IMR-90 (cell line): ENCODE measurements at regions not wholly inside any gene's neighbourhood (a gene's known extent, or its start where the extent isn't known, plus 50 kb on each side); places are given as distances from the start of the nearest gene placed in this dataset.
"Not testable (repeated sequence)": the region's sequence is repeated elsewhere in the genome, so short reads cannot be mapped to it uniquely, and the experiment has no call there.

ENCODE experiments used
- ATAC-seq: fragments of 200-7000 bp; cut with Tn5 transposase; 2 replicates; pipeline ENCODE4 v1.9.1; 2020; ENCODE audit warnings: low read depth, mild to moderate bottlenecking, moderate library complexity
- BruUV-seq: library from RNA; stranded (reverse); fragments of 400-500 nt; replicated peaks from 2 replicates; lab custom pipeline; 2021; lab: Mats Ljungman, UMichigan
- CTCF ChIA-PET: fragments of 300-600 bp; formaldehyde crosslinking; extraction: SDS; loops from one replicate; lab custom pipeline; 2021; ENCODE audit warnings: antibody characterized with exemption; lab: Yijun Ruan, JAX
- POLR2A ChIA-PET: fragments of 300-600 bp; sonication (Branson Sonifier 250); formaldehyde crosslinking; loops from one replicate; lab custom pipeline; 2022; ENCODE audit warnings: antibody characterized with exemption; ENCODE audit not compliant: unreplicated experiment; lab: Charles Lee
- DNase-seq: peaks from one replicate; pipeline ENCODE4 v3.0.0; 2013
- H2AFZ ChIP-seq: replicated peaks from 2 replicates; pipeline ENCODE3; 2013; ENCODE audit warnings: low read length, mild to moderate bottlenecking; ENCODE audit not compliant: poor library complexity
- H2AK5ac ChIP-seq: 2 replicates; pipeline ENCODE4 v1.6.1; 2013; ENCODE audit warnings: low read depth, low read length, inconsistent platforms
- H2AK9ac ChIP-seq: replicated peaks from 2 replicates; pipeline ENCODE3; 2013; ENCODE audit warnings: mild to moderate bottlenecking, low read depth, low read length, moderate library complexity; ENCODE audit not compliant: poor library complexity
- H2BK120ac ChIP-seq: 2 replicates; pipeline ENCODE4 v1.6.1; 2013; ENCODE audit warnings: low read depth, low read length, inconsistent platforms
- H2BK15ac ChIP-seq: 3 replicates; pipeline ENCODE4 v1.6.1; 2013; ENCODE audit warnings: low read depth, low read length, inconsistent platforms
- H2BK20ac ChIP-seq: 2 replicates; pipeline ENCODE4 v1.6.1; 2013; ENCODE audit warnings: low read depth, mild to moderate bottlenecking, inconsistent platforms, low read length, moderate library complexity
- H2BK5ac ChIP-seq: 2 replicates; pipeline ENCODE4 v1.6.1; 2013; ENCODE audit warnings: mild to moderate bottlenecking, low read depth, low read length, inconsistent platforms; ENCODE audit not compliant: poor library complexity, severe bottlenecking
- H3K14ac ChIP-seq: replicated peaks from 2 replicates; pipeline ENCODE4 v1.6.1; 2013; ENCODE audit warnings: low read depth, low read length, inconsistent platforms
- H3K18ac ChIP-seq: 2 replicates; pipeline ENCODE4 v1.6.1; 2013; ENCODE audit warnings: low read depth, low read length, control low read depth
- H3K23ac ChIP-seq: 2 replicates; pipeline ENCODE4 v1.6.1; 2013; ENCODE audit warnings: low read depth, low read length, inconsistent platforms
- H3K27ac ChIP-seq: 2 replicates; pipeline ENCODE4 v1.5.1; 2013; ENCODE audit warnings: mild to moderate bottlenecking, control low read depth, low read length; ENCODE audit not compliant: insufficient read depth
- H3K27me3 ChIP-seq: 2 replicates; pipeline ENCODE4 v1.6.1; 2013; ENCODE audit warnings: low read length; ENCODE audit not compliant: control insufficient read depth, insufficient read depth
- H3K36me3 ChIP-seq: 2 replicates; pipeline ENCODE4 v1.6.1; 2013; ENCODE audit warnings: low read length, mixed read lengths; ENCODE audit not compliant: control insufficient read depth, insufficient read depth
- H3K4ac ChIP-seq: 2 replicates; pipeline ENCODE4 v1.6.1; 2013; ENCODE audit warnings: low read depth, low read length, inconsistent platforms
- H3K4me1 ChIP-seq: 2 replicates; pipeline ENCODE4 v1.6.1; 2013; ENCODE audit warnings: low read length, mixed read lengths; ENCODE audit not compliant: control insufficient read depth, insufficient read depth
- H3K4me2 ChIP-seq: 2 replicates; pipeline ENCODE4 v1.6.1; 2013; ENCODE audit warnings: low read depth, mild to moderate bottlenecking, control low read depth, low read length, moderate library complexity
- H3K4me3 ChIP-seq: 2 replicates; pipeline ENCODE4 v1.5.1; 2013; ENCODE audit warnings: low read depth, mild to moderate bottlenecking, control low read depth, low read length, moderate library complexity; ENCODE audit not compliant: insufficient read depth
- H3K56ac ChIP-seq: 2 replicates; pipeline ENCODE4 v1.6.1; 2013; ENCODE audit warnings: low read length, inconsistent platforms; ENCODE audit not compliant: insufficient read depth; ENCODE audit errors: extremely low read depth
- H3K79me1 ChIP-seq, 2 experiments: 2 replicates each; pipeline ENCODE4 v1.6.1; 2013; ENCODE audit warnings: low read length in 2 of 2, inconsistent platforms in 1 of 2, low read depth in 1 of 2
- H3K9ac ChIP-seq: 2 replicates; pipeline ENCODE4 v1.6.1; 2013; ENCODE audit warnings: low read depth, low read length, control low read depth
- H3K9me1 ChIP-seq: 2 replicates; pipeline ENCODE4 v1.6.1; 2013; ENCODE audit warnings: low read length, inconsistent platforms; ENCODE audit not compliant: insufficient read depth
- H3K9me3 ChIP-seq: 2 replicates; pipeline ENCODE4 v1.6.1; 2013; ENCODE audit warnings: low read length; ENCODE audit not compliant: control insufficient read depth, insufficient read depth
- H4K20me1 ChIP-seq: 2 replicates; pipeline ENCODE4 v1.6.1; 2013; ENCODE audit warnings: low read length, inconsistent platforms; ENCODE audit not compliant: insufficient read depth
- H4K5ac ChIP-seq: 2 replicates; pipeline ENCODE4 v1.6.1; 2013; ENCODE audit warnings: mild to moderate bottlenecking, low read depth, low read length, control low read depth
- H4K8ac ChIP-seq, 2 experiments: 2 replicates each; pipeline ENCODE4 v1.6.1; 2013; ENCODE audit warnings: low read depth in 2 of 2, low read length in 2 of 2, control low read depth in 1 of 2, inconsistent platforms in 1 of 2
- H4K91ac ChIP-seq: 2 replicates; pipeline ENCODE4 v1.6.1; 2013; ENCODE audit warnings: low read depth, low read length, inconsistent platforms; ENCODE audit not compliant: insufficient read depth
- BHLHE40 ChIP-seq: fragments of 150-350 bp; IDR thresholded peaks from 2 replicates; pipeline ENCODE4 v1.6.1; 2016; ENCODE audit warnings: mild to moderate bottlenecking, low read depth, low read length
- FOS ChIP-seq: fragments of 150-350 bp; IDR thresholded peaks from 2 replicates; pipeline ENCODE4 v1.6.1; 2016; ENCODE audit warnings: low read depth, low read length
- MXI1 ChIP-seq: IDR thresholded peaks from 2 replicates; pipeline ENCODE4 v1.6.1; 2012; ENCODE audit warnings: low read depth, mild to moderate bottlenecking, low read length, moderate library complexity, borderline replicate concordance
- RAD21 ChIP-seq: IDR thresholded peaks from 2 replicates; pipeline ENCODE4 v1.6.1; 2012; ENCODE audit warnings: low read length, improper control_type of control experiment
- RCOR1 ChIP-seq: IDR thresholded peaks from 2 replicates; pipeline ENCODE4 v1.6.1; 2012; ENCODE audit warnings: mild to moderate bottlenecking, low read length, improper control_type of control experiment; ENCODE audit not compliant: insufficient replicate concordance
- RFX5 ChIP-seq: IDR thresholded peaks from 2 replicates; pipeline ENCODE4 v1.8.0; 2012; ENCODE audit warnings: low read depth, mild to moderate bottlenecking, low read length, moderate library complexity
- SMC3 ChIP-seq: fragments of 150-350 bp; IDR thresholded peaks from 2 replicates; pipeline ENCODE4 v1.6.1; 2016; ENCODE audit warnings: low read depth, mild to moderate bottlenecking, antibody characterized with exemption, low read length, moderate library complexity
- WGBS, 2 experiments: methylation state at CpG; one replicate each; pipeline versions ENCODE4 v1.1.5 to v1.1.7; 2013; ENCODE audit warnings: missing lambda C conversion rate in 2 of 2; ENCODE audit not compliant: insufficient read length in 1 of 2; ENCODE audit errors: extremely low coverage in 2 of 2; 5-methylcytosine and 5-hydroxymethylcytosine counted together
- dilution Hi-C: fragments of 300-500 bp; cut with HindIII; formaldehyde crosslinking; loops from one replicate; pipeline ENCODE4 v1.14.3; 2018; ENCODE audit warnings: low sequenced_read_pairs; ENCODE audit not compliant: unreplicated experiment
- in situ Hi-C: fragments of 300-500 bp; cut with MboI; formaldehyde crosslinking; loops from 3 replicates; pipeline ENCODE4 v1.14.3; 2019; ENCODE audit warnings: low sequenced_read_pairs, inconsistent platforms, mixed read lengths
- intact Hi-C: fragments of 100-400 bp; cut with micrococcal nuclease; formaldehyde crosslinking; loops from 2 replicates; pipeline ENCODE4 v1.10.0; 2022
- TF ChIP-seq, protein P1 (sequence below): conservative IDR thresholded peaks from 2 replicates; pipeline ENCODE4 v1.5.1; 2012; ENCODE audit warnings: mild to moderate bottlenecking, low read depth, low read length, improper control_type of control experiment

DNA sequence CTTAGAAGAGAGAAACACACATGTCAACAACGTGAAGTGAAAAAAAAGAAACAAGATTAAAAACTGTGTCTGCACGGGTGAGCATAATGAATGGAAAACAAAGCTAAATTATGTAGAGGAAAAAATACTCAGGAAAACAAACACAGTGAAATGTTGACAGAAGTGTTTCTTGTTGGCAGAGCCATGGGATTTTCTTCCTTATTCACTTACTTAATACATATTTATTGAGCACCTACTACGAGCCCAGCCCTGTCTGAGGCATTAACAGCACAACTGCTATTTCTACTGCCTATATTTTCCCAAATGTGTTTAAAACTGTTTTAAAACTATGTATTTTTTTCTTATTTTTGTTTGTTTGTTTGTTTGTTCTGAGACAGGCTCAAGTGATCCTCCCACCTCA, 69.9 kb downstream of the DIO3 start:
- H3K4me2 ChIP-seq, result no peak overlapping the region
- no peak overlapping the region for H3K56ac ChIP-seq
- H3K79me1 ChIP-seq, result no peaks in the 10 kb centered on the region
- TF ChIP-seq, protein P1, sequence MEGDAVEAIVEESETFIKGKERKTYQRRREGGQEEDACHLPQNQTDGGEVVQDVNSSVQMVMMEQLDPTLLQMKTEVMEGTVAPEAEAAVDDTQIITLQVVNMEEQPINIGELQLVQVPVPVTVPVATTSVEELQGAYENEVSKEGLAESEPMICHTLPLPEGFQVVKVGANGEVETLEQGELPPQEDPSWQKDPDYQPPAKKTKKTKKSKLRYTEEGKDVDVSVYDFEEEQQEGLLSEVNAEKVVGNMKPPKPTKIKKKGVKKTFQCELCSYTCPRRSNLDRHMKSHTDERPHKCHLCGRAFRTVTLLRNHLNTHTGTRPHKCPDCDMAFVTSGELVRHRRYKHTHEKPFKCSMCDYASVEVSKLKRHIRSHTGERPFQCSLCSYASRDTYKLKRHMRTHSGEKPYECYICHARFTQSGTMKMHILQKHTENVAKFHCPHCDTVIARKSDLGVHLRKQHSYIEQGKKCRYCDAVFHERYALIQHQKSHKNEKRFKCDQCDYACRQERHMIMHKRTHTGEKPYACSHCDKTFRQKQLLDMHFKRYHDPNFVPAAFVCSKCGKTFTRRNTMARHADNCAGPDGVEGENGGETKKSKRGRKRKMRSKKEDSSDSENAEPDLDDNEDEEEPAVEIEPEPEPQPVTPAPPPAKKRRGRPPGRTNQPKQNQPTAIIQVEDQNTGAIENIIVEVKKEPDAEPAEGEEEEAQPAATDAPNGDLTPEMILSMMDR, result no peak
- TF ChIP-seq RCOR1, result no peak
- no peak for TF ChIP-seq BHLHE40
- TF ChIP-seq FOS, result no peak
- no peak for TF ChIP-seq RAD21
- TF ChIP-seq RFX5, result no peak
- no peak for TF ChIP-seq MXI1
- no peak for TF ChIP-seq SMC3
- no peak overlapping the region for H2AK9ac ChIP-seq
- no peak overlapping the region for H2AFZ ChIP-seq
- no peaks in the 10 kb centered on the region for H3K4me1 ChIP-seq
- ATAC-seq (no peak), DNase-seq (no peak)
- peaks cover 18% of the 10 kb centered on the region for H3K27me3 ChIP-seq
- in situ Hi-C loops, result no loop called here
- H4K91ac ChIP-seq, result no peak overlapping the region
- H3K14ac ChIP-seq, result no peak overlapping the region
- H4K20me1 ChIP-seq, result no peaks in the 10 kb centered on the region
- H2BK5ac ChIP-seq, result no peak overlapping the region
- BruUV-seq, result no TSS peak
- H2BK120ac ChIP-seq, result no peak overlapping the region
- no peak overlapping the region for H3K4ac ChIP-seq
- no peak overlapping the region for H3K23ac ChIP-seq
- H3K9me3 ChIP-seq, result no peaks in the 10 kb centered on the region
- H2BK15ac ChIP-seq, result no peak overlapping the region
- ChIA-PET CTCF (no interaction called here), POLR2A (no interaction called here)
- H3K4me3 ChIP-seq, result no peak overlapping the region
- no peak overlapping the region for H3K9ac ChIP-seq
- dilution Hi-C loops, result no loop called here
- H4K5ac ChIP-seq, result no peak overlapping the region
- no peak overlapping the region for H3K27ac ChIP-seq
- no CpG with 5 or more reads among the region's 3 CpGs for WGBS, 2 experiments
- H3K18ac ChIP-seq, result no peak overlapping the region
- no peaks in the 10 kb centered on the region for H3K9me1 ChIP-seq
- intact Hi-C loops, result no loop called here
- H2AK5ac ChIP-seq, result no peak overlapping the region
- no peaks in the 10 kb centered on the region for H3K36me3 ChIP-seq
- H2BK20ac ChIP-seq, result no peak overlapping the region
- H4K8ac ChIP-seq, result no peak overlapping the region

DNA sequence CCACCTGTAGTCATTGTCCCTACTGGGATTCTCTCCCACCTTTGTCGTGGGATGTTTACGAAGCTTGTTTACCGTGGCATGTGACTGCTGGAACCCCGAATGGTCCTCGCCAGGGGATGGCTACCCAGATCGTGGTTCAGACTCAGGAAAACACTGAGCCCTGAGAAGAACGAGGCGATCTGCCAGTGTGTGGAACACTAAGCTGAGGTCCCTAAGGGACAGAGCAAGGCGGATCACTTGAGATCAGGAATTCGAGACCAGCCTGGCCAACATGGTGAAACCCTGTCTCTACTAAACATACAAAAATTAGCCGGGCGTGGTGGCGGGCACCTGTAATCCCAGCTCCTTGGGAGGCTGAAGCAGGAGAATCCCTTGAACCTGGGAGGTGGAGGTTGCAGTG, 70.7 kb downstream of the DIO3 start:
- H3K79me1 ChIP-seq, H3K9me3 ChIP-seq, H2BK120ac ChIP-seq, CTCF ChIA-PET, H3K9me1 ChIP-seq, H2BK15ac ChIP-seq, dilution Hi-C loops, H3K4ac ChIP-seq, H3K18ac ChIP-seq, H4K20me1 ChIP-seq, H2BK20ac ChIP-seq, intact Hi-C loops, H2BK5ac ChIP-seq, BruUV-seq, H3K4me1 ChIP-seq, ATAC-seq, H4K5ac ChIP-seq, H3K23ac ChIP-seq, H3K36me3 ChIP-seq, H4K8ac ChIP-seq, in situ Hi-C loops, H3K4me2 ChIP-seq, H2AFZ ChIP-seq, DNase-seq, H3K4me3 ChIP-seq, H4K91ac ChIP-seq, H3K14ac ChIP-seq, H2AK5ac ChIP-seq, H3K9ac ChIP-seq, H2AK9ac ChIP-seq, POLR2A ChIA-PET, H3K27ac ChIP-seq, H3K56ac ChIP-seq: not testable (repeated sequence)
- WGBS, 2 experiments, result 69% methylated on average over 8 of the region's 13 CpGs; no CpG with 5 or more reads in 1 of the 2 experiments
- peaks cover 24% of the 10 kb centered on the region for H3K27me3 ChIP-seq
